Mammary epithelial cell (primary cell): ENCODE measurements at regions not wholly inside any gene's neighbourhood (a gene's known extent, or its start where the extent isn't known, plus 50 kb on each side); places are given as distances from the start of the nearest gene placed in this dataset.

ENCODE experiments used
- EZH2 ChIP-seq: IDR thresholded peaks from 2 replicates; pipeline ENCODE4 v1.6.1; 2012; ENCODE audit warnings: low read length, inconsistent platforms, borderline replicate concordance
- TF ChIP-seq, protein P1 (sequence below), 2 donors: IDR thresholded peaks in 1 of 2; conservative IDR thresholded peaks in 1 of 2; 2 replicates each; pipeline ENCODE4 v1.5.1; 2011 to 2012; ENCODE audit warnings: inconsistent platforms in 2 of 2, low read length in 2 of 2, mild to moderate bottlenecking in 2 of 2, control low read depth in 1 of 2, low read depth in 1 of 2; ENCODE audit not compliant: insufficient read depth in 1 of 2; ENCODE audit errors: extremely low read depth in 1 of 2

DNA sequence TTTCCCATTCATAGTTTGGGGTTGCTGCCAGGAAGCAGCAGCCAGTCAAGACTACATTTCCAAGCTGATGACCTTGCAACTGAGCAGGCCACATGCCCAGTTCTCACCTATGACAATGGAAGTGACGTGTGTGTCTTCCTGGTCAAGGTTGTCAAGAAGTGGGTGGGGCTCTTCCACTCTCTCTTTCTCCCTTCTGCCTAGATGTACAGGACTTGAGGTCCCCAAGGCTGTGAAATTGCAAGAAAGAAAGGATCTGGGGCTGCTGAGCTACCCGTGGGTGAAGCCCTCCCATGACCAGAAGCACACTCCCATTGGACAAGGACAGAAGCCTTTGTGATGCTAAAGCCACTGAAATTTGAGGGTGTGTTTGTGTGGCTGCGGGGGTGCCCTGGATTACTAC, 175.1 kb downstream of the LINC00237 start:
- TF ChIP-seq, protein P1, sequence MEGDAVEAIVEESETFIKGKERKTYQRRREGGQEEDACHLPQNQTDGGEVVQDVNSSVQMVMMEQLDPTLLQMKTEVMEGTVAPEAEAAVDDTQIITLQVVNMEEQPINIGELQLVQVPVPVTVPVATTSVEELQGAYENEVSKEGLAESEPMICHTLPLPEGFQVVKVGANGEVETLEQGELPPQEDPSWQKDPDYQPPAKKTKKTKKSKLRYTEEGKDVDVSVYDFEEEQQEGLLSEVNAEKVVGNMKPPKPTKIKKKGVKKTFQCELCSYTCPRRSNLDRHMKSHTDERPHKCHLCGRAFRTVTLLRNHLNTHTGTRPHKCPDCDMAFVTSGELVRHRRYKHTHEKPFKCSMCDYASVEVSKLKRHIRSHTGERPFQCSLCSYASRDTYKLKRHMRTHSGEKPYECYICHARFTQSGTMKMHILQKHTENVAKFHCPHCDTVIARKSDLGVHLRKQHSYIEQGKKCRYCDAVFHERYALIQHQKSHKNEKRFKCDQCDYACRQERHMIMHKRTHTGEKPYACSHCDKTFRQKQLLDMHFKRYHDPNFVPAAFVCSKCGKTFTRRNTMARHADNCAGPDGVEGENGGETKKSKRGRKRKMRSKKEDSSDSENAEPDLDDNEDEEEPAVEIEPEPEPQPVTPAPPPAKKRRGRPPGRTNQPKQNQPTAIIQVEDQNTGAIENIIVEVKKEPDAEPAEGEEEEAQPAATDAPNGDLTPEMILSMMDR (conservative IDR thresholded peaks at IDR 0.05 in 1 of 2, IDR thresholded peaks at IDR 0.05 in 1 of 2; ENCODE audit: extremely low read depth in 1 of 2, insufficient read depth in 1 of 2, low read depth in 1 of 2, low read length in 2 of 2) = no peak
- no peak for TF ChIP-seq EZH2
